GM12878 (cell line): ENCODE measurements at regions not wholly inside any gene's neighbourhood (a gene's known extent, or its start where the extent isn't known, plus 50 kb on each side); places are given as distances from the start of the nearest gene placed in this dataset.

ENCODE experiments used
- ATAC-seq: fragments of 200-7000 bp; cut with Tn5 transposase; 3 replicates; pipeline ENCODE4 v1.9.1; 2020; ENCODE audit warnings: mild to moderate bottlenecking, moderate library complexity
- BruUV-seq: library from RNA; stranded (reverse); fragments of 400-500 nt; replicated peaks from 2 replicates; lab custom pipeline; 2021; lab: Mats Ljungman, UMichigan
- CTCF ChIA-PET: fragments of 300-600 bp; sonication (Branson Sonifier 250); formaldehyde crosslinking; extraction: SDS; loops from one replicate; lab custom pipeline; 2021; ENCODE audit warnings: inconsistent platforms; lab: Yijun Ruan, JAX
- POLR2A ChIA-PET: fragments of 350-600 bp; formaldehyde crosslinking; extraction: SDS; loops from one replicate; lab custom pipeline; 2021; ENCODE audit warnings: inconsistent platforms; lab: Charles Lee
- RAD21 ChIA-PET: fragments of 300-600 bp; sonication (Branson Sonifier 250); formaldehyde crosslinking; loops from one replicate; lab custom pipeline; 2023; ENCODE audit warnings: antibody characterized with exemption; ENCODE audit not compliant: unreplicated experiment; lab: Charles Lee
- SMC1A ChIA-PET: fragments of 300-600 bp; sonication (Branson Sonifier 250); formaldehyde crosslinking; loops from one replicate; lab custom pipeline; 2023; ENCODE audit not compliant: unreplicated experiment, uncharacterized antibody; lab: Charles Lee
- DNase-seq: peaks from one replicate; pipeline ENCODE4 v3.0.0-alpha.2; 2011; ENCODE audit warnings: low read depth, low spot score
- FAIRE-seq: peaks from 3 replicates; lab custom pipeline; 2011; peaks lifted over from hg19 to GRCh38; lab: Jason Lieb, UNC
- H2AFZ ChIP-seq: 2 replicates; pipeline ENCODE4 v1.6.0; 2011; ENCODE audit warnings: low read depth, low read length, control low read depth; ENCODE audit not compliant: control insufficient read depth
- H3K27ac ChIP-seq: 2 replicates; pipeline ENCODE4 v1.5.1; 2011; ENCODE audit warnings: control low read depth; ENCODE audit not compliant: control insufficient read depth, insufficient read depth
- H3K27me3 ChIP-seq, 2 experiments: replicated peaks in 1 of 2; 2 replicates each; pipeline versions ENCODE4 v1.6.0 to v1.6.1; 2011; ENCODE audit warnings: low read length in 1 of 2; ENCODE audit not compliant: control insufficient read depth in 2 of 2, insufficient read depth in 2 of 2
- H3K36me3 ChIP-seq, 2 experiments: 2 replicates each; pipeline ENCODE4 v1.5.1; 2011; ENCODE audit warnings: low read length in 1 of 2; ENCODE audit not compliant: control insufficient read depth in 2 of 2, insufficient read depth in 2 of 2
- H3K4me1 ChIP-seq: 2 replicates; pipeline ENCODE4 v1.6.1; 2011; ENCODE audit warnings: mild to moderate bottlenecking, low read length, moderate library complexity, mixed read lengths; ENCODE audit not compliant: control insufficient read depth, insufficient read depth
- H3K4me2 ChIP-seq: 2 replicates; pipeline ENCODE4 v1.6.0; 2011; ENCODE audit warnings: control low read depth; ENCODE audit not compliant: control insufficient read depth, insufficient read depth
- H3K4me3 ChIP-seq: fragments of 200-600 bp; sonication (generic); 2 replicates; pipeline ENCODE4 v1.5.1; 2016
- H3K79me2 ChIP-seq: 2 replicates; pipeline ENCODE4 v1.6.0; 2011; ENCODE audit warnings: low read length; ENCODE audit not compliant: control insufficient read depth, insufficient read depth
- H3K9ac ChIP-seq: 2 replicates; pipeline ENCODE4 v1.8.0; 2011; ENCODE audit warnings: low read length, control low read depth, mixed read lengths; ENCODE audit not compliant: control insufficient read depth, insufficient read depth
- H3K9me3 ChIP-seq: replicated peaks from 3 replicates; pipeline ENCODE4 v1.5.1; 2011; ENCODE audit warnings: mild to moderate bottlenecking, low read length; ENCODE audit not compliant: control insufficient read depth, insufficient read depth
- H4K20me1 ChIP-seq: 2 replicates; pipeline ENCODE4 v1.6.0; 2011; ENCODE audit not compliant: control insufficient read depth, insufficient read depth
- BRCA1 ChIP-seq: IDR thresholded peaks from 2 replicates; pipeline ENCODE4 v1.6.1; 2011; ENCODE audit warnings: low read depth, low read length, improper control_type of control experiment
- CHD4 ChIP-seq: fragments of 200-600 bp; sonication (generic); IDR thresholded peaks from 2 replicates; pipeline ENCODE4 v1.6.1; 2016; ENCODE audit warnings: mild to moderate bottlenecking
- CREM ChIP-seq: IDR thresholded peaks from 2 replicates; pipeline ENCODE4 v1.6.1; 2014; ENCODE audit warnings: antibody characterized with exemption, low read depth
- ESRRA ChIP-seq: IDR thresholded peaks from 2 replicates; pipeline ENCODE4 v1.6.1; 2012; ENCODE audit warnings: mild to moderate bottlenecking, low read length, improper control_type of control experiment
- FOS ChIP-seq: IDR thresholded peaks from 3 replicates; pipeline ENCODE4 v1.6.1; 2011; ENCODE audit warnings: borderline replicate concordance; ENCODE audit not compliant: insufficient read length; ENCODE audit errors: extremely low read depth
- NKRF ChIP-seq: fragments of 450-650 bp; conservative IDR thresholded peaks from 2 replicates; pipeline ENCODE4 v1.6.1; 2017; ENCODE audit warnings: mild to moderate bottlenecking, moderate library complexity
- RELA ChIP-seq: fragments of 450-650 bp; IDR thresholded peaks from 2 replicates; pipeline ENCODE4 v1.8.0; 2014; ENCODE audit warnings: borderline replicate concordance; ENCODE audit not compliant: partially characterized antibody
- ZBTB33 ChIP-seq: fragments of 450-650 bp; IDR thresholded peaks from 2 replicates; pipeline ENCODE4 v1.6.1; 2017; ENCODE audit warnings: mild to moderate bottlenecking
- WGBS: methylation state at CpG from one replicate; pipeline ENCODE4 v1.1.6; 2016; ENCODE audit warnings: low lambda C conversion rate; ENCODE audit not compliant: insufficient replicate concordance, insufficient coverage; ENCODE audit errors: missing lambda C conversion rate; 5-methylcytosine and 5-hydroxymethylcytosine counted together
- in situ Hi-C: fragments of 300-500 bp; cut with MboI; formaldehyde crosslinking; loops from 9 replicates; pipeline ENCODE4 v1.14.3; 2018; ENCODE audit warnings: mixed read lengths
- intact Hi-C: fragments of 100-400 bp; cut with micrococcal nuclease; formaldehyde crosslinking; loops from one replicate; pipeline ENCODE4 v1.14.2; 2022; ENCODE audit not compliant: unreplicated experiment
- TF ChIP-seq, protein P1 (sequence below): fragments of 450-650 bp; IDR thresholded peaks from 2 replicates; pipeline ENCODE4 v1.6.1; 2017; ENCODE audit warnings: low read depth, mild to moderate bottlenecking, moderate library complexity
- TF ChIP-seq, protein P2 (sequence below): IDR thresholded peaks from 2 replicates; pipeline ENCODE4 v1.6.1; 2011; ENCODE audit warnings: borderline replicate concordance, low read depth, mild to moderate bottlenecking, moderate library complexity, mixed read lengths, low read length; ENCODE audit not compliant: insufficient read depth; ENCODE audit errors: extremely low read length
- TF ChIP-seq, protein P3 (sequence below): fragments of 150-350 bp; IDR thresholded peaks from 2 replicates; pipeline ENCODE4 v1.6.1; 2014; ENCODE audit warnings: mild to moderate bottlenecking, low read depth, low read length
- TF ChIP-seq, protein P4 (sequence below): IDR thresholded peaks from 2 replicates; pipeline ENCODE4 v1.6.1; 2012; ENCODE audit warnings: low read depth, low read length, improper control_type of control experiment

- BruUV-seq = no TSS peak
- Histone ChIP-seq H3K4me2 (peak overlapping the region; percentile 73), H2AFZ (peak overlapping the region; percentile 74), H3K27me3 (no peaks in the 10 kb centered on the region), H3K4me3 (peak overlapping the region; percentile 91), H4K20me1 (no peaks in the 10 kb centered on the region), H3K9me3 (no peaks in the 10 kb centered on the region), H3K79me2 (peaks cover 52% of the 10 kb centered on the region), H3K4me1 (peaks cover 9% of the 10 kb centered on the region), H3K36me3 (no peaks in the 10 kb centered on the region), H3K27ac (peak overlapping the region; percentile 91), H3K9ac (peak overlapping the region; percentile 95)
- ATAC-seq = no peak
- FAIRE-seq = no peak
- in situ Hi-C loops = loop anchor here (5.0 kb wide), 2 partner anchors 327 to 727 kb away; partner anchors contain the start of gene PLXNC1
- DNase-seq = no peak
- intact Hi-C loops = loop anchor here (1.0 to 5.0 kb wide), 7 partner anchors 58 to 727 kb away; partner anchors contain the start of genes NR2C1 and PLXNC1
- 72% methylated on average over 20 of the region's 20 CpGs for WGBS
- ChIA-PET POLR2A (interaction anchor here (0.6 to 7.0 kb wide), 16 partner anchors 35 to 360 kb away, joined by 3 to 96 read pairs (median 3); partner anchors contain the start of gene NR2C1), CTCF (interaction anchor here (0.7 to 8.6 kb wide), 70 partner anchors 13 to 740 kb away, joined by 3 to 133 read pairs (median 6); partner anchors contain the start of genes CEP83 and NR2C1), RAD21 (interaction anchor here (0.6 to 7.2 kb wide), 53 partner anchors 19 to 773 kb away, joined by 3 to 205 read pairs (median 5); partner anchors contain the start of gene NR2C1), SMC1A (interaction anchor here (0.8 to 9.9 kb wide), 64 partner anchors 12 to 745 kb away, joined by 3 to 243 read pairs (median 5); partner anchors contain the start of genes NDUFA12 and NR2C1)
- TF ChIP-seq, protein P1, sequence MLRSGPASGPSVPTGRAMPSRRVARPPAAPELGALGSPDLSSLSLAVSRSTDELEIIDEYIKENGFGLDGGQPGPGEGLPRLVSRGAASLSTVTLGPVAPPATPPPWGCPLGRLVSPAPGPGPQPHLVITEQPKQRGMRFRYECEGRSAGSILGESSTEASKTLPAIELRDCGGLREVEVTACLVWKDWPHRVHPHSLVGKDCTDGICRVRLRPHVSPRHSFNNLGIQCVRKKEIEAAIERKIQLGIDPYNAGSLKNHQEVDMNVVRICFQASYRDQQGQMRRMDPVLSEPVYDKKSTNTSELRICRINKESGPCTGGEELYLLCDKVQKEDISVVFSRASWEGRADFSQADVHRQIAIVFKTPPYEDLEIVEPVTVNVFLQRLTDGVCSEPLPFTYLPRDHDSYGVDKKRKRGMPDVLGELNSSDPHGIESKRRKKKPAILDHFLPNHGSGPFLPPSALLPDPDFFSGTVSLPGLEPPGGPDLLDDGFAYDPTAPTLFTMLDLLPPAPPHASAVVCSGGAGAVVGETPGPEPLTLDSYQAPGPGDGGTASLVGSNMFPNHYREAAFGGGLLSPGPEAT = no peak
- TF ChIP-seq ZBTB33 (no peak), ESRRA (no peak), FOS (no peak), BRCA1 (no peak), CHD4 (no peak), NKRF (no peak), RELA (no peak), CREM (no peak)
- TF ChIP-seq, protein P2, sequence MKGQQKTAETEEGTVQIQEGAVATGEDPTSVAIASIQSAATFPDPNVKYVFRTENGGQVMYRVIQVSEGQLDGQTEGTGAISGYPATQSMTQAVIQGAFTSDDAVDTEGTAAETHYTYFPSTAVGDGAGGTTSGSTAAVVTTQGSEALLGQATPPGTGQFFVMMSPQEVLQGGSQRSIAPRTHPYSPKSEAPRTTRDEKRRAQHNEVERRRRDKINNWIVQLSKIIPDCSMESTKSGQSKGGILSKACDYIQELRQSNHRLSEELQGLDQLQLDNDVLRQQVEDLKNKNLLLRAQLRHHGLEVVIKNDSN = no peak
- TF ChIP-seq, protein P3, sequence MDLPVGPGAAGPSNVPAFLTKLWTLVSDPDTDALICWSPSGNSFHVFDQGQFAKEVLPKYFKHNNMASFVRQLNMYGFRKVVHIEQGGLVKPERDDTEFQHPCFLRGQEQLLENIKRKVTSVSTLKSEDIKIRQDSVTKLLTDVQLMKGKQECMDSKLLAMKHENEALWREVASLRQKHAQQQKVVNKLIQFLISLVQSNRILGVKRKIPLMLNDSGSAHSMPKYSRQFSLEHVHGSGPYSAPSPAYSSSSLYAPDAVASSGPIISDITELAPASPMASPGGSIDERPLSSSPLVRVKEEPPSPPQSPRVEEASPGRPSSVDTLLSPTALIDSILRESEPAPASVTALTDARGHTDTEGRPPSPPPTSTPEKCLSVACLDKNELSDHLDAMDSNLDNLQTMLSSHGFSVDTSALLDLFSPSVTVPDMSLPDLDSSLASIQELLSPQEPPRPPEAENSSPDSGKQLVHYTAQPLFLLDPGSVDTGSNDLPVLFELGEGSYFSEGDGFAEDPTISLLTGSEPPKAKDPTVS = no peak
- TF ChIP-seq, protein P4, sequence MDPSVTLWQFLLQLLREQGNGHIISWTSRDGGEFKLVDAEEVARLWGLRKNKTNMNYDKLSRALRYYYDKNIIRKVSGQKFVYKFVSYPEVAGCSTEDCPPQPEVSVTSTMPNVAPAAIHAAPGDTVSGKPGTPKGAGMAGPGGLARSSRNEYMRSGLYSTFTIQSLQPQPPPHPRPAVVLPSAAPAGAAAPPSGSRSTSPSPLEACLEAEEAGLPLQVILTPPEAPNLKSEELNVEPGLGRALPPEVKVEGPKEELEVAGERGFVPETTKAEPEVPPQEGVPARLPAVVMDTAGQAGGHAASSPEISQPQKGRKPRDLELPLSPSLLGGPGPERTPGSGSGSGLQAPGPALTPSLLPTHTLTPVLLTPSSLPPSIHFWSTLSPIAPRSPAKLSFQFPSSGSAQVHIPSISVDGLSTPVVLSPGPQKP = no peak
These were observed 128.8 kb downstream of the NDUFA12 start for GRCh38 chr12:94874518-94875302.
